ENCODE measurements at regions not wholly inside any gene's neighbourhood (a gene's known extent, or its start where the extent isn't known, plus 50 kb on each side); places are given as distances from the start of the nearest gene placed in this dataset.

DNA sequence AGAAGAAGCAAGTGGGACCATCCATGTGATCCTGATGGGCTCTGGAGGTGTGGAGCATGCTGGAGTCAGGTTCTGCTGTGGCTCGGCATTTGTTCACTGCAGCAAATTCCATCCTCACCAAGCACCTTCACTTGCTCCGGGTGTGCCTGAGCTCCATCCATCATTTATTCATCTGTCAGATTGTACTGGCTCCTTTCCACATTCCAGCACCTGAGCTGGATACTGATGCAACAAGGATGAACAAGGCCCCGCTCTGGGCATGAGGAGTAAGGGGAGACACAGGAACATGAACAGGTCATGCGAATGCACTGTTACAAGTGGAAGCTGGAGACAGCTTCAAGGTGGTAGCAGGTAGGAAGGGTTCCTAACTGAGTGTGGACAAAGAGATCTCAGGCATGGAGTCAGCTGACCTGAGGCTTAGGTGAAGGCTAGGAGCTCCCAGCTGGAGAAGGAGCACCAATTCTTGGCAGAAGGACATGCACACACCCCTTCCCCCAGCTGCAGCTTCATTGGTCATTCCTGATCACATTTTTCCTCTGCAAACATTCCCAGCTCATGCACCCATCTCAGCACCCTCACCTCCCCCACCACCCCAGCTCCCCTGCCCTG lies 133.7 kb upstream of the ZMIZ1 start:
- intact Hi-C loops (cut with DNase I): loop anchor here in 1 of 10 donors (10.0 kb wide), 1 partner anchor 260 kb away; no protein-coding TSS in a partner anchor
- no peak overlapping the region for H3K4me3 ChIP-seq
- H3K27ac ChIP-seq: no peak overlapping the region
- no peak for ATAC-seq
- H3K36me3 ChIP-seq: no peaks in the 10 kb centered on the region
- peaks cover 0 to 53% (median 19%) of the 10 kb centered on the region in 9 donors for H3K4me1 ChIP-seq
- TF ChIP-seq CTCF (IDR thresholded peaks at IDR 0.05): no peak
- H3K9me3 ChIP-seq: no peaks in the 10 kb centered on the region
- WGBS, 2 donors: 96 to 99% methylated on average over 4 of the region's 4 CpGs
- no peaks in the 10 kb centered on the region for H3K27me3 ChIP-seq
- DNase-seq: no peak

DNA sequence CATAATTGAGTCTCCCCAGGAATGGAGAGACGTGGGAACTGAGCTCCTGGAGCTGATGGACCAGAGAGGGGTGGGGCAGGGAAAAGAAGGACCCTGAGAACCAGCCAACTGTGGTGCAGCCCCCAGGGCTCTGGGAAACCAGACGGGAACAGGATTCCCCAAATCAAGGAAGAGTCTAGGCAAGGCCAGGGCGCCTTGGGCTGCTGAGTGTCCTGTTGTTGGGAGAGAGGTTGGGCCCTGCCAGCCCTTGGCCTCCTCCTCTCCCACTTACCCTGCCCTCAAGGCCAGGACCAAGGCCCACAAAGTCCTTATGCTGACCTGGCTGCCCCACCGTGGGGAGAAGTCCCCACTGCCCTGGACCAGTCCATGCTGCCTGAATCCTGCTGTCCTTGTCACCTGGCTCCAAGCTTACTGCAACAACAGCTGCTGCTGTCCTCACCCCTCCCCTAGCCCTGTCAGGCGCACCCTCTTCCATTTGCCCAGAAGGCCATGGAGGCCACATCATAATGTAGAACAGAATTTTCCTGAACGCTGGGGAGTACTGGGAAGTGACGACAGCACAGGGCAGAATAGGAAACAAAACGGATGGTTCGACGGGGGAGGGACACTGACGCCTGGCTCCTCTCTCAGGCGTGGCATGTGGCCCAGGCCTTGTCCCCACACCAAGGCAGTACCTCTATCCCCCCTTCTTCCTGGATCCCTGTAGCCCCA lies 132.9 kb upstream of the ZMIZ1 start:
- intact Hi-C loops (cut with DNase I): loop anchor here in 1 of 10 donors (10.0 kb wide), 1 partner anchor 259 kb away; no protein-coding TSS in a partner anchor
- WGBS, 2 donors: 68 to 77% methylated on average over 12 of the region's 12 CpGs
- TF ChIP-seq CTCF (IDR thresholded peaks at IDR 0.05): no peak

GRCh38 chr10:78936412-78937342 lies 132.1 kb upstream of the ZMIZ1 start:
- DNase-seq: no peak
- no peak for ATAC-seq
- intact Hi-C loops (cut with DNase I): loop anchor here in 1 of 10 donors (10.0 kb wide), 1 partner anchor 258 kb away; no protein-coding TSS in a partner anchor
- no peaks in the 10 kb centered on the region for H3K9me3 ChIP-seq
- no peaks in the 10 kb centered on the region for H3K36me3 ChIP-seq
- peaks cover 0 to 44% (median 10%) of the 10 kb centered on the region in 9 donors for H3K4me1 ChIP-seq
- no peak for TF ChIP-seq CTCF (IDR thresholded peaks at IDR 0.05)
- no peak overlapping the region for H3K4me3 ChIP-seq
- no peak overlapping the region for H3K27ac ChIP-seq
- no peaks in the 10 kb centered on the region for H3K27me3 ChIP-seq
- WGBS, 2 donors: 85 to 87% methylated on average over 13 of the region's 13 CpGs

More for the DNA sequence above, 132.9 kb upstream of the ZMIZ1 start:
- Histone ChIP-seq H3K27ac (no peak overlapping the region), H3K4me1 (peaks cover 0 to 52% (median 19%) of the 10 kb centered on the region in 9 donors), H3K36me3 (no peaks in the 10 kb centered on the region), H3K27me3 (no peaks in the 10 kb centered on the region), H3K4me3 (no peak overlapping the region), H3K9me3 (no peaks in the 10 kb centered on the region)
- ATAC-seq (peak in 4 of 8 donors; percentile 10 to 20 (median 12)), DNase-seq (no peak)

GRCh38 chr10:78937393-78937792 lies 131.4 kb upstream of the ZMIZ1 start:
- no peak for TF ChIP-seq CTCF (IDR thresholded peaks at IDR 0.05)

More at GRCh38 chr10:78937393-78937792, 131.4 kb upstream of the ZMIZ1 start:
- Histone ChIP-seq H3K4me1 (peaks cover 0 to 38% (median 10%) of the 10 kb centered on the region in 9 donors), H3K36me3 (no peaks in the 10 kb centered on the region), H3K9me3 (peaks cover 0 to under 1% (median 0%) of the 10 kb centered on the region in 11 donors), H3K27ac (no peak overlapping the region), H3K27me3 (no peaks in the 10 kb centered on the region), H3K4me3 (no peak overlapping the region)
- WGBS, 2 donors: 88 to 96% methylated on average over 5 of the region's 5 CpGs
- intact Hi-C loops (cut with DNase I): loop anchor here in 1 of 10 donors (10.0 kb wide), 1 partner anchor 257 kb away; no protein-coding TSS in a partner anchor
- no peak for DNase-seq
- no peak for ATAC-seq
